ENCODE measurements at regions not wholly inside any gene's neighbourhood (a gene's known extent, or its start where the extent isn't known, plus 50 kb on each side); places are given as distances from the start of the nearest gene placed in this dataset.

GRCh38 chr2:11005032-11005431 is 93.3 kb downstream of the KCNF1 start:
- no peak overlapping the region for H3K4me2 ChIP-seq (ENCODE audit: low read length)
- DNase-seq (ENCODE audit: low read depth, low spot score): no peak
- H3K9me3 ChIP-seq (ENCODE audit: control insufficient read depth in 1 of 2, insufficient read depth in 1 of 2, low read depth in 1 of 2, low read length in 2 of 2): no peaks in the 10 kb centered on the region
- ATAC-seq: no peak
- no peaks in the 10 kb centered on the region for H3K9me2 ChIP-seq (ENCODE audit: insufficient read depth)
- ChIA-PET CTCF (no interaction called here), POLR2A (no interaction called here), RAD21 (ENCODE audit: low non-redundant PET in 1 of 2, low total read pairs in 2 of 2, uncharacterized antibody in 2 of 2, unreplicated experiment in 2 of 2) (no interaction called here)
- H3K27me3 ChIP-seq (ENCODE audit: insufficient read depth, low read length): no peaks in the 10 kb centered on the region; the same call in 1 of the 2 replicates
- H3K9ac ChIP-seq (ENCODE audit: low read length): no peak overlapping the region
- H3K4me3 ChIP-seq (replicated peaks in 1 of 2; ENCODE audit: low read depth in 1 of 2, low read length in 2 of 2): no peak overlapping the region
- no peaks in the 10 kb centered on the region for H3K36me3 ChIP-seq (ENCODE audit: control insufficient read depth in 1 of 2, insufficient read depth in 2 of 2, low read length in 2 of 2)
- H3K79me2 ChIP-seq (ENCODE audit: insufficient read depth, low read length): no peaks in the 10 kb centered on the region
- H2AFZ ChIP-seq (ENCODE audit: low read depth, low read length, poor library complexity, severe bottlenecking): no peak overlapping the region
- H4K20me1 ChIP-seq (ENCODE audit: insufficient read depth): no peaks in the 10 kb centered on the region
- no TSS peak for BruUV-seq (replicated peaks)
- no peak overlapping the region for H3K27ac ChIP-seq (ENCODE audit: low read depth, low read length)
- intact Hi-C loops (cut with micrococcal nuclease): no loop called here
- TF ChIP-seq ELF1 (IDR thresholded peaks at IDR 0.05; ENCODE audit: borderline replicate concordance, low read depth) (no peak), TCF7L2 (IDR thresholded peaks at IDR 0.05; ENCODE audit: borderline replicate concordance, extremely low read depth, insufficient read depth, insufficient read length) (no peak)
- H3K4me1 ChIP-seq (ENCODE audit: control insufficient read depth in 1 of 2, insufficient read depth in 2 of 2, low read length in 2 of 2): no peaks in the 10 kb centered on the region

- CTCF ChIA-PET: no interaction called here
- ATAC-seq: no peak
- POLR2A ChIA-PET: no interaction called here
- H3K9me3 ChIP-seq (ENCODE audit: control insufficient read depth in 1 of 2, insufficient read depth in 1 of 2, low read depth in 1 of 2, low read length in 2 of 2): no peaks in the 10 kb centered on the region; a peak in 1 of 4 replicates
- H3K9ac ChIP-seq (ENCODE audit: low read length): no peak overlapping the region
- no peak overlapping the region for H3K4me2 ChIP-seq (ENCODE audit: low read length)
- no peaks in the 10 kb centered on the region for H3K79me2 ChIP-seq (ENCODE audit: insufficient read depth, low read length)
- RAD21 ChIA-PET (ENCODE audit: low non-redundant PET in 1 of 2, low total read pairs in 2 of 2, uncharacterized antibody in 2 of 2, unreplicated experiment in 2 of 2): no interaction called here
- no peak overlapping the region for H3K4me3 ChIP-seq (replicated peaks in 1 of 2; ENCODE audit: low read depth in 1 of 2, low read length in 2 of 2)
- BruUV-seq (replicated peaks): no TSS peak
- no peaks in the 10 kb centered on the region for H3K4me1 ChIP-seq (ENCODE audit: control insufficient read depth in 1 of 2, insufficient read depth in 2 of 2, low read length in 2 of 2)
- intact Hi-C loops (cut with micrococcal nuclease): no loop called here
- no peak for DNase-seq (ENCODE audit: low read depth, low spot score)
- H3K27ac ChIP-seq (ENCODE audit: low read depth, low read length): no peak overlapping the region
- TF ChIP-seq SIN3A (IDR thresholded peaks at IDR 0.05; ENCODE audit: low read depth): no peak
- no peak for TF ChIP-seq SRF (IDR thresholded peaks at IDR 0.05; ENCODE audit: low read depth)
- no peak for TF ChIP-seq RAD21 (IDR thresholded peaks at IDR 0.05; ENCODE audit: low read depth)
- no peaks in the 10 kb centered on the region; the same call in 1 of the 2 replicates for H3K27me3 ChIP-seq (ENCODE audit: insufficient read depth, low read length)
- no peaks in the 10 kb centered on the region for H3K36me3 ChIP-seq (ENCODE audit: control insufficient read depth in 1 of 2, insufficient read depth in 2 of 2, low read length in 2 of 2)
- no peaks in the 10 kb centered on the region for H3K9me2 ChIP-seq (ENCODE audit: insufficient read depth)
- no peak overlapping the region for H2AFZ ChIP-seq (ENCODE audit: low read depth, low read length, poor library complexity, severe bottlenecking)
- no peaks in the 10 kb centered on the region for H4K20me1 ChIP-seq (ENCODE audit: insufficient read depth)
These were observed 94.5 kb downstream of the KCNF1 start for GRCh38 chr2:11006191-11006590.
